ENCODE measurements at regions not wholly inside any gene's neighbourhood (a gene's known extent, or its start where the extent isn't known, plus 50 kb on each side); places are given as distances from the start of the nearest gene placed in this dataset.

GRCh38 chr12:92394895-92395294 lies 249.2 kb upstream of the BTG1 start:
- no peak for TF ChIP-seq CTCF (conservative IDR thresholded peaks at IDR 0.05)
- TF ChIP-seq ZFX (IDR thresholded peaks at IDR 0.05): no peak
